OCI-LY7 (cell line): ENCODE measurements at regions not wholly inside any gene's neighbourhood (a gene's known extent, or its start where the extent isn't known, plus 50 kb on each side); places are given as distances from the start of the nearest gene placed in this dataset.

Experiments used
- EZH2phosphoT487 ChIP-seq: fragments of 200-600 bp; sonication (generic); IDR thresholded peaks from 2 replicates; pipeline ENCODE4 v1.6.1; 2018; ENCODE audit warnings: low read depth, borderline replicate concordance, mild to moderate bottlenecking, mixed run types, antibody characterized with exemption, low read length, moderate library complexity, mixed read lengths
- TF ChIP-seq, protein P1 (sequence below): fragments of 200-600 bp; sonication (generic); conservative IDR thresholded peaks from 2 replicates; pipeline ENCODE4 v1.5.1; 2014; ENCODE audit warnings: mild to moderate bottlenecking, antibody characterized with exemption, low read length, moderate library complexity, mixed read lengths

GRCh38 chr12:41697161-41697560, 447.5 kb downstream of the GXYLT1 start:
- TF ChIP-seq, protein P1, sequence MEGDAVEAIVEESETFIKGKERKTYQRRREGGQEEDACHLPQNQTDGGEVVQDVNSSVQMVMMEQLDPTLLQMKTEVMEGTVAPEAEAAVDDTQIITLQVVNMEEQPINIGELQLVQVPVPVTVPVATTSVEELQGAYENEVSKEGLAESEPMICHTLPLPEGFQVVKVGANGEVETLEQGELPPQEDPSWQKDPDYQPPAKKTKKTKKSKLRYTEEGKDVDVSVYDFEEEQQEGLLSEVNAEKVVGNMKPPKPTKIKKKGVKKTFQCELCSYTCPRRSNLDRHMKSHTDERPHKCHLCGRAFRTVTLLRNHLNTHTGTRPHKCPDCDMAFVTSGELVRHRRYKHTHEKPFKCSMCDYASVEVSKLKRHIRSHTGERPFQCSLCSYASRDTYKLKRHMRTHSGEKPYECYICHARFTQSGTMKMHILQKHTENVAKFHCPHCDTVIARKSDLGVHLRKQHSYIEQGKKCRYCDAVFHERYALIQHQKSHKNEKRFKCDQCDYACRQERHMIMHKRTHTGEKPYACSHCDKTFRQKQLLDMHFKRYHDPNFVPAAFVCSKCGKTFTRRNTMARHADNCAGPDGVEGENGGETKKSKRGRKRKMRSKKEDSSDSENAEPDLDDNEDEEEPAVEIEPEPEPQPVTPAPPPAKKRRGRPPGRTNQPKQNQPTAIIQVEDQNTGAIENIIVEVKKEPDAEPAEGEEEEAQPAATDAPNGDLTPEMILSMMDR = no peak
- TF ChIP-seq EZH2phosphoT487 = no peak
